Esophagus mucosa (tissue), 1 donor: ENCODE measurements at regions not wholly inside any gene's neighbourhood (a gene's known extent, or its start where the extent isn't known, plus 50 kb on each side); places are given as distances from the start of the nearest gene placed in this dataset.

Source experiments
- ATAC-seq: fragments of 200-7000 bp; cut with Tn5 transposase; one replicate; pipeline ENCODE4 v1.9.1; 2020
- donor health status: DM: yes; HTN: yes; CAD: no.

DNA sequence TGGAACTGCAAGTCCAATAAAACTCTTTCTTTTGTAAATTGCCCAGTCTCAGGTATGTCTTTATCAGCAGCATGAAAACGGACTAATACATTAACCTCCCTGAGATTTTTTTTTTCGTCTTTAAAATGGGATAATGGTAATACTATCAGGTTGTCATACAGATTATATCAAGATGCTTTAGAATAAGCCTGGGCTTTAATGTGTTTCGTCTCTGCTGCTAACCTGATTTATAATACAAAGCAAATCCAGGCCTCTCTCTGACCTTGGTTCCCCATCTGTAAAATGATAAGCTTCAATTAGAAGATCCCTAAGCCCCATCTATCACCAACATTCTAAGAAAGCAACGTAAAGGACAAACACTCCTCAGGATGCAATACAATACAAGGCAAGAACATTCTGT, 283.5 kb downstream of the LRATD1 start:
- ATAC-seq, result no peak

- ATAC-seq, result no peak
Measured at GRCh38 chr2:14923820-14924580, 291.5 kb downstream of the LRATD1 start.

GRCh38 chr2:14925471-14925870, 293.0 kb downstream of the LRATD1 start:
- no peak for ATAC-seq

- ATAC-seq, result no peak
Measured at GRCh38 chr2:14927021-14927564, 294.6 kb downstream of the LRATD1 start.

GRCh38 chr2:14928056-14928455, 295.5 kb downstream of the LRATD1 start:
- no peak for ATAC-seq

DNA sequence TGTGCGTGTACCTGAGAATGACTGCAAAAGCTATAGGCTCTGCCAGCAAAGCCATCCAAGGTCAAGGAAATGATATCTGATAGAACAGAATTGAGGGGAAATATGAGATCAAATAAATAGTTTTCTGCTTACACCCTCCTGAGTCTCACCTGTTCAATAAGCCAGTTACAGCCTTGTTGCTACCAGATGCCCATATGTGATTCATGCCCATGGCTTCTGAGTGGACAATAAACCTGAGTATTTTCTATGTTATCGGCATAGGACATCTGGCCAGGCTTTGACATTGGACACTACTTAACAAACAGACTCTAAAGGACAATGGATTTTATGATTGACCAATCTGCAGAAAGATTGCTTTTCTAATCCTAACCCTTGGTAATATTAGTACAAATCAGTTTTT, 297.9 kb downstream of the LRATD1 start:
- ATAC-seq, result no peak

DNA sequence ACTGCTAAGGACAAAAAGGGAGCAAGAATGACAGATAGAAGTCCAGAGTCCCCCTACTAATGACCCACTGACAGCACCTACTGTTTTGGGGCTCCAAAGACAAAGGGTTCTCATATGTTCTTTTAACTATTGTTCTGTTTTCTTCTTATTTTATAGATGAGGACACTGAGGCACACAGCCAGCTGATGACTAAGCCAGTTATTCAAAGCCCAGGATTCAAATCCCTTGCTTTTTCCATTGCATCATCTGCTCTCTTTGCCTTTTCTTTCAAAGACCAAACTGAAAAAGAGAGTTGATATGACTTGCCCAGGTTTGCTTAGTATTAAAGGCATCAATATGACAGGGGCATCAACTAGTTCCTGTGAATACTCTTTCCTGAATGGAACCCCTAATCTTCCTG, 299.8 kb downstream of the LRATD1 start:
- peak; percentile 77 for ATAC-seq

- no peak for ATAC-seq
Measured at GRCh38 chr2:14933753-14934152, 301.2 kb downstream of the LRATD1 start.

DNA sequence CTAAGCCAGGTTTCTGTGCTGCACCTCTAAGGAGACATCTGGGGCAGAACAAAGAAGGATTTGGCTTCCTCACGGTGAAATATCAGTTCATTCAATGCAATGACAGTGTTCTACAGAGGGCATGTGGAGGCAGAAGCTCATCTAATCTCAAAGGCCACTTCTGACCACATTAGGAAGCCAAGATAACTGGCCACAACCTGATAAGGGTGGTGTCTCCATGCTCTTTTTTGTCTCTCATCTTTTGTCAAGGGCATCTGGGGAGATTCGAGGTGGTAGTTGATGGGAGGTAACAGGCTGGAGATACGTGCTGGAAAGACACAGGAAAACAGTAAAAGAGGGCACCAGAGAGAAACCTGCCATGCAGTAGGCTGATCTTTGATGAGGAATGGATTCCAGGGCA, 303.9 kb downstream of the LRATD1 start:
- no peak for ATAC-seq

DNA sequence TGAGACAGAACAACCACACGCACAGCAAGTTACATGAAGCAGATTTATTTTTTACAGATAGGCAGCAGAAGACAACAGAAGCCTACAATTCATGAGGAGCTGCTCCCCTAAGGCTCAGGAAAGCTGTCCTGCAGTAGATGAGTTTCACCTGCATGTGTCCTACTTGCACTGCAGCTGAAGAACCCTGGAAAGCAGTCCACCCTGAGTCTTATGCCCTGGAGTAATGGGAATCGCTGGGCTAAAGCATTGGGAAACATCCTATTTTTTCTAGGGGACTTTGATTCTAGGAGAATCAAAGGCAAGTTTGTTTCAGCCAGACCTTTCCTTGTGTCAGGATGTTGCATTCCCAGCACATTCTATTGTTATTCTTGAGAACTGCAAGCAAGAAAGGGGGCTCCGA, 304.8 kb downstream of the LRATD1 start:
- no peak for ATAC-seq

DNA sequence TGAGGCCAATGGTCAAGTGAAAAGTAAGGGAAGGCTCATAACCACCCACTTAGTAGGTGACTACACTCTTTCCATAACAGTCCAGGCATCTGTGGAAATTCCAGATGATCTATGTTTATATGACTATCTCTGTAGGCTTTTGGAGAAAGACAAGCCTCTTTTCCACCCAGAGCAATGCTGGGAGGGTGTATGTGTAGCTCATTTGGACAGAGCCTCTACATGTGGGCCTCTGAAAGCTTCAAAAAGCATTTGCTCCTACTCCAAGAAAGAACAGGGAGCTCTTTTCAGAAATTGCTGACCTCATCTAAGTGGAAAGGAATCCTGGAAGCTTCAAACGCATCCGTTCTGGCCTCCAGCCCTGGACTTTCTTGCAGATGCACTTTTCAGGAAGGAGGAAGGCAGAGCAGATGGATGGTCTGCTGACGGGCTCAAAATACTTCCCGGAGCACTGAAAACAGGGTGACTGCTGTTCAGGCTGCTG, 308.7 kb downstream of the LRATD1 start:
- no peak for ATAC-seq

DNA sequence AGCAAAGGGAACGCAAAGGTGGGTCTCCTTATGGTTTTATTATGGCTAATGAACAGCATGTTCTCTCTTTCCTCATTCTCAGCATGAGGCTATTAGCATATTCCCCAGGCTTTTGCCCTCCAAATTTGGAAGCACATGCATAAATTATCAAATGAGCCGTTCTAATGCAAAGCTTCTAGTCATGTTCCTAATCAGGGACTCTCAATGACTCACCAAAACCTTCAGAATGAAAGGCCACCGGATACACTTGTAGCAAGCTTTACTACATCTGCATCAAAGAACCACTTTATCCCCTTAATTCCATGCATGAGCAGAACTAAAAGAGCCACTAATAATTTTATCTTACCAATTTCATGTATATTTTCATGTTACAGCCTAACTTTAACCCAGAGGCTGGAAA, 310.5 kb downstream of the LRATD1 start:
- ATAC-seq, result no peak

DNA sequence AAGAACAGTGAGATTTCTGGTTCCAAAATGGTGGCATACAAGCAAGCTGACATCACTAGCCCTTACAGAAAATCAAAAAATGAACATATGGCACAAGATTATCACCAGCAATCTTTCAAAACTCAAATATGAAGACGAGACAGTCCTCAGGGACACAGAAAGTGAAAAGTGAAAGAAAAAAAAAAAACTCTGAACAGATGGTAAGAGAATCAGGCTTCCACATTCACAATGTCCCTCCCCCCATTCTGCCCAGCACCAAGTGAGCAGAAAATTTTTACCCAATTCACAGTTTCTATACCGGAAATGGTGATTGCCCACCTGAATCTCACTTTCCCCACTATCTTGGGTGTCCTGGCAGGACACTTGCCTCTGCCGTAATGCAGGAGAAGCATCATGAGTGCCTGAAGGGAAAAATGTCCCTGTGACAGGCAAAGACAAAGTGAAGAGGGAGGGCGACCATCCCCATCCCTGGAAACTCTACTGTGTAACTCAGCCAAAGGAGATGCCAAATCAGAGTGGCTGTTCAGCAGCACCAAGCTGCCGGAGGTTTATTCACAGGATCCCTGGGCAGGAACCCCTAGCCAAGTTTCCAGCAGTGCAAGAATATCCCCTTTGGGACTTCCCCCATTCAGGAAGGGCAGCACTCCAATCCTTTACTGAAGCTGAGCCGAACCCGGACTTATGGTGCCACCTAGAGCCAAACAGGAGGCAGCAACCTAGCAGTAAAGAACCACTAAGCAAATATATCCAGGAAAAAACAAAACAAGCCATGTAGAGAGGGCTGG, 312.2 kb downstream of the LRATD1 start:
- ATAC-seq, result peak; percentile 87

- peak; percentile 64 for ATAC-seq
Measured at GRCh38 chr2:14951569-14952285, 319.2 kb downstream of the LRATD1 start.

DNA sequence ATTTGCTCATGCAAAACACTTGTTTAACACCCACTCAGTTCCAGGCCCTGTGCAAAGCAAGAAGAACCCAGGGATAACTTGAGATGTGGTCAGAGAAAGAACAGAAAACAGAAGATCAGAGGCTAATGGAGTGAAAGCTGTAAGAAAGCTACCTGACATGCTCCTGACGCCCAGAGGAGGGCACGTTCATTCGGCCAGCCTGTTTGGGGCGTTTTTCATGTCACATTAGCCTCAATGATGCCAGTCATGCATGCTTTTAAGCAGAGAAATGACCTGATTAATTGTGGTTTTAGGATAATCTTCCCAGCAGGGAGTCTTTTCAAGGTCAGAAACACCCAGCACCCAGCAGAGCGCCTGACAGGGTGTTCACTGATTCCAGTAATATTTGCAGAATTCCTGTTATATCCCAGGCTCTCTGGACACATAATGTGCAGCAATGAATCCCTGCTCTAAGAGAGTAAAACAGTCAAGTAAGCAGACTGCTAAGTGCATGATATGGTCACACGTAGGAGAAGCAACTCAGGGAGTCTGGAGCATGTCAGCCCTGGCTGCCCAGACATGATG, 320.0 kb downstream of the LRATD1 start:
- ATAC-seq, result no peak

GRCh38 chr2:14960686-14961324, 328.3 kb downstream of the LRATD1 start:
- peak; percentile 93 for ATAC-seq

- ATAC-seq, result no peak
Measured at GRCh38 chr2:14967729-14968128, 335.2 kb downstream of the LRATD1 start.

DNA sequence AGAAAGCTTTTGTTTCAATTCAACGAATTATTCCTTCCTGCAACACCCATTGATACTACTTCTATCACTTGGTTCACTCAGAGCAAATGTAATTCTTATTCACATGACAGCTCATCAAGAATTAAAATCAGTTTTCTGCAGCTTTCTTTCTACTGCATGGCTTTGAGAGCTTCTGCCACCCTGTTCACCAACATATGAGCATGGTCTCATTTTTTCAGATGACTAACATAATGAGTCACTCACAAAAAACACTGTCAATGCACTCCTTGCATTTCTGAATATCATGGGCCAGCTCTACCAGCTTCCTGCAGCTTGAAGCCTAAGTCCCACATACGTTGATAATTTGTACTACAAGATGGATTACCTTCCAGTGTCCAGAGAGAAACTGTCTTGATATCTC, 342.9 kb downstream of the LRATD1 start:
- peak; percentile 65 for ATAC-seq

- no peak for ATAC-seq
Measured at GRCh38 chr2:14977021-14977420, 344.5 kb downstream of the LRATD1 start.

- no peak for ATAC-seq
Measured at GRCh38 chr2:14978845-14979244, 346.3 kb downstream of the LRATD1 start.

GRCh38 chr2:14982790-14983189, 350.3 kb downstream of the LRATD1 start:
- ATAC-seq, result no peak

- ATAC-seq, result no peak
Measured at GRCh38 chr2:14988600-14988999, 356.1 kb downstream of the LRATD1 start.
